ENCODE measurements at regions not wholly inside any gene's neighbourhood (a gene's known extent, or its start where the extent isn't known, plus 50 kb on each side); places are given as distances from the start of the nearest gene placed in this dataset.
"Not testable (repeated sequence)": the region's sequence is repeated elsewhere in the genome, so short reads cannot be mapped to it uniquely, and the experiment has no call there.

GRCh38 chr20:9011121-9011520 lies 57.8 kb upstream of the PLCB4 start:
- H3K27ac ChIP-seq (replicated peaks) = no peak overlapping the region
- DNase-seq = no peak
- no peaks in the 10 kb centered on the region for H3K4me1 ChIP-seq
- H3K4me3 ChIP-seq = no peak overlapping the region
- no peak for TF ChIP-seq CTCF (IDR thresholded peaks at IDR 0.05; ENCODE audit: borderline replicate concordance)
- no peaks in the 10 kb centered on the region for H3K9me3 ChIP-seq (replicated peaks)
- H3K27me3 ChIP-seq (ENCODE audit: low read depth) = no peaks in the 10 kb centered on the region
- no peaks in the 10 kb centered on the region for H3K36me3 ChIP-seq
- intact Hi-C loops (cut with micrococcal nuclease) = no loop called here

- H3K4me1 ChIP-seq; H3K9me3 ChIP-seq (replicated peaks); H3K27me3 ChIP-seq (ENCODE audit: low read depth); H3K36me3 ChIP-seq; DNase-seq; H3K4me3 ChIP-seq; intact Hi-C loops (cut with micrococcal nuclease); H3K27ac ChIP-seq (replicated peaks): not testable (repeated sequence)
Observed at GRCh38 chr20:9015232-9015983, 53.5 kb upstream of the PLCB4 start.

- Histone ChIP-seq H3K4me1 (no peaks in the 10 kb centered on the region), H3K27ac (replicated peaks) (no peak overlapping the region), H3K9me3 (replicated peaks) (no peaks in the 10 kb centered on the region), H3K4me3 (no peak overlapping the region), H3K36me3 (no peaks in the 10 kb centered on the region), H3K27me3 (ENCODE audit: low read depth) (no peaks in the 10 kb centered on the region)
- no peak for TF ChIP-seq CTCF (IDR thresholded peaks at IDR 0.05; ENCODE audit: borderline replicate concordance)
- intact Hi-C loops (cut with micrococcal nuclease) = no loop called here
- DNase-seq = no peak
Observed at GRCh38 chr20:9015984-9016324, 52.9 kb upstream of the PLCB4 start.

- intact Hi-C loops (cut with micrococcal nuclease) = no loop called here
- no peak for DNase-seq
- H3K9me3 ChIP-seq (replicated peaks) = no peaks in the 10 kb centered on the region
- H3K27me3 ChIP-seq (ENCODE audit: low read depth) = no peaks in the 10 kb centered on the region
- TF ChIP-seq CTCF (IDR thresholded peaks at IDR 0.05; ENCODE audit: borderline replicate concordance) = no peak
- no peak overlapping the region for H3K4me3 ChIP-seq
- no peak overlapping the region for H3K27ac ChIP-seq (replicated peaks)
- H3K36me3 ChIP-seq = no peaks in the 10 kb centered on the region
- H3K4me1 ChIP-seq = peaks cover 15% of the 10 kb centered on the region
Observed at GRCh38 chr20:9018346-9018745, 50.5 kb upstream of the PLCB4 start.

Data from left ventricle myocardium inferior (tissue), 1 donor.